ENCODE measurements at regions not wholly inside any gene's neighbourhood (a gene's known extent, or its start where the extent isn't known, plus 50 kb on each side); places are given as distances from the start of the nearest gene placed in this dataset.
"Not testable (repeated sequence)": the region's sequence is repeated elsewhere in the genome, so short reads cannot be mapped to it uniquely, and the experiment has no call there.

GRCh38 chr6:141464896-141465295 lies 667.8 kb upstream of the GJE1 start:
- Histone ChIP-seq H3K27ac (no peak overlapping the region), H3K4me1 (peaks cover 0 to 7% (median 0%) of the 10 kb centered on the region in 4 donors), H3K4me3 (no peak overlapping the region), H3K36me3 (no peaks in the 10 kb centered on the region), H3K9me3 (no peaks in the 10 kb centered on the region), H3K27me3 (no peaks in the 10 kb centered on the region)
- DNase-seq = no peak
- no peak for TF ChIP-seq POLR2A (IDR thresholded peaks at IDR 0.05)
- no peak for TF ChIP-seq CTCF (IDR thresholded peaks at IDR 0.05)

DNA sequence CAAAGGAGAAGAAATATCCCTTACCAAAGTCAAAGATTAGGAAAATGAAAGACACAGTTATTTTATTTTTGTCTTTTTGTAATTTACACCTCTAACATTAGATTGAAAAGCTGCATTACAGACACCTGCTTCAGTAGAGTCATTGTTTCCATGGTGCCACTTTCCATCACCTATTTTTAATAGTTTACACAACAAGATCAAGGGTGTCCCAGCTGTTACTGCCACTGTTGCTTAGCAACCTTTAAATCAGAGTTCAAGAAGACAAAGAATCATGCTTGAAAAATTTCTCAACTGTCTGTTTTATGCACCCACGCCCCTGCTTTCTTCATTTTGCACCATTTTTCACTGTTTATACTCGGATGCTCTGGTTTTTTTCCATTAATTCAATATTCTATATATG lies 668.2 kb upstream of the GJE1 start:
- Histone ChIP-seq H3K4me3 (no peak overlapping the region), H3K9me3 (no peaks in the 10 kb centered on the region), H3K27me3 (no peaks in the 10 kb centered on the region), H3K36me3 (no peaks in the 10 kb centered on the region), H3K27ac (no peak overlapping the region), H3K4me1 (peaks cover 0 to 7% (median 0%) of the 10 kb centered on the region in 4 donors)
- TF ChIP-seq POLR2A (IDR thresholded peaks at IDR 0.05) (no peak), CTCF (IDR thresholded peaks at IDR 0.05) (no peak)
- DNase-seq = no peak

DNA sequence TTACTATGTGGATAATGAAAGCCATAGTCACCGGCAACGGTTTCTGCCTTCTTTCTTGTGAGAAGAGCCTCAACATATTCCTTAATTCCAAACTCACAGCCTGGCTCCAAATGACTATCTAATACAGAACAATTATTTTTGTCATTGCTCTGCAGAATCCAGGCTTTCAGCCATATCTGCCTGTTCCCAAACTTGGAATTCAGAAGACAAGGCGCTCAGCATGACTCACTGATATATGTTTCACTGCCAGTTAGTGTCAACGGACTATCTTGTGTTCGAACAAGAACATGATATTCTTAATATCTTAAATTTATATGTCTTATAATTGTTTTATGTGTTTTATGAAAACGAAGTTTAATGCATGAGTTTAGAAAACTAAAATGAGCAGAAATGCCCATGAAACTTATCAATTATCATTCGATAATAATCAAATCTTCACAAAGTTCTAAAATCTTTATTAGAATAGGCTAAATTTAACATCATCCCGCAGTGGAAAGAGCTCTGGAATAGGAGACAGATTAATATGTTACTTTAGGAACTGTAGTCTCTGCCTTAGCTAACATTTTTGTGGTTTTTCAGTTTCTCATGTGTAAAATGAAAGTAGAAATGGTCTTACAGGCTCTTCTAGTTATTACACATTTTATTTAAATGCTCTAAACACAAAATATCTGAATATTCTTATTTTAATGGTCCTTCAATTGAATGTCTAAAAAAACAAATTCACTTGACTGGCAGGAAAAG lies 669.3 kb upstream of the GJE1 start:
- H3K27ac ChIP-seq = no peak overlapping the region

GRCh38 chr6:141460743-141461484 lies 671.8 kb upstream of the GJE1 start:
- TF ChIP-seq CTCF (IDR thresholded peaks at IDR 0.05) (no peak), POLR2A (IDR thresholded peaks at IDR 0.05) (no peak)
- Histone ChIP-seq H3K36me3 (no peaks in the 10 kb centered on the region), H3K4me3 (no peak overlapping the region), H3K27me3 (no peaks in the 10 kb centered on the region), H3K4me1 (peaks cover 0 to 7% (median 0%) of the 10 kb centered on the region in 4 donors), H3K27ac (no peak overlapping the region), H3K9me3 (no peaks in the 10 kb centered on the region)
- no peak for DNase-seq

More for the DNA sequence above, 669.3 kb upstream of the GJE1 start:
- Histone ChIP-seq H3K27me3 (no peaks in the 10 kb centered on the region), H3K4me1 (peaks cover 0 to 7% (median 0%) of the 10 kb centered on the region in 4 donors), H3K4me3 (no peak overlapping the region), H3K36me3 (no peaks in the 10 kb centered on the region), H3K9me3 (no peaks in the 10 kb centered on the region)
- TF ChIP-seq POLR2A (IDR thresholded peaks at IDR 0.05) = no peak
- no peak for TF ChIP-seq CTCF (IDR thresholded peaks at IDR 0.05)
- no peak for DNase-seq

- not testable (repeated sequence) for H3K36me3 ChIP-seq, H3K27ac ChIP-seq, H3K9me3 ChIP-seq, H3K4me1 ChIP-seq, H3K27me3 ChIP-seq, H3K4me3 ChIP-seq, DNase-seq
These were observed 672.5 kb upstream of the GJE1 start for GRCh38 chr6:141460245-141460644.

- not testable (repeated sequence) for DNase-seq, H3K27ac ChIP-seq, H3K4me3 ChIP-seq, H3K4me1 ChIP-seq, H3K36me3 ChIP-seq, H3K9me3 ChIP-seq, H3K27me3 ChIP-seq
These were observed 674.7 kb upstream of the GJE1 start for GRCh38 chr6:141457984-141458383.

Data from Peyer's patch (tissue), 4 donors.